ENCODE measurements at regions not wholly inside any gene's neighbourhood (a gene's known extent, or its start where the extent isn't known, plus 50 kb on each side); places are given as distances from the start of the nearest gene placed in this dataset.
"Not testable (repeated sequence)": the region's sequence is repeated elsewhere in the genome, so short reads cannot be mapped to it uniquely, and the experiment has no call there.

- no peak for DNase-seq (ENCODE audit: low spot score)
Measured at GRCh38 chr11:129726179-129726578, 89.5 kb upstream of the TMEM45B start.

GRCh38 chr11:129728581-129728980 lies 87.1 kb upstream of the TMEM45B start:
- peak; percentile 12 for DNase-seq (ENCODE audit: low spot score)

- DNase-seq (ENCODE audit: low spot score), result no peak
Measured at GRCh38 chr11:129729216-129729615, 86.4 kb upstream of the TMEM45B start.

- peak; percentile 75 for DNase-seq (ENCODE audit: low spot score)
Measured at GRCh38 chr11:129729823-129730222, 85.8 kb upstream of the TMEM45B start.

GRCh38 chr11:129731316-129731715 lies 84.3 kb upstream of the TMEM45B start:
- DNase-seq (ENCODE audit: low spot score), result peak; percentile 59

GRCh38 chr11:129732941-129733340 lies 82.7 kb upstream of the TMEM45B start:
- DNase-seq (ENCODE audit: low spot score), result peak; percentile 24

GRCh38 chr11:129733384-129733783 lies 82.3 kb upstream of the TMEM45B start:
- no peak for DNase-seq (ENCODE audit: low spot score)

- peak; percentile 80 for DNase-seq (ENCODE audit: low spot score)
Measured at GRCh38 chr11:129733981-129734380, 81.7 kb upstream of the TMEM45B start.

- DNase-seq (ENCODE audit: low spot score), result peak; percentile 35
Measured at GRCh38 chr11:129734654-129735053, 81.0 kb upstream of the TMEM45B start.

- DNase-seq (ENCODE audit: low spot score), result no peak
Measured at GRCh38 chr11:129737831-129738230, 77.8 kb upstream of the TMEM45B start.

- no peak for DNase-seq (ENCODE audit: low spot score)
Measured at GRCh38 chr11:129738242-129738641, 77.4 kb upstream of the TMEM45B start.

- DNase-seq (ENCODE audit: low spot score), result no peak
Measured at GRCh38 chr11:129739339-129739738, 76.3 kb upstream of the TMEM45B start.

GRCh38 chr11:129740125-129740719 lies 75.4 kb upstream of the TMEM45B start:
- no peak for DNase-seq (ENCODE audit: low spot score)

- DNase-seq (ENCODE audit: low spot score), result peak; percentile 77
Measured at GRCh38 chr11:129743112-129743815, 72.4 kb upstream of the TMEM45B start.

GRCh38 chr11:129747071-129747470 lies 68.6 kb upstream of the TMEM45B start:
- peak; percentile 64 for DNase-seq (ENCODE audit: low spot score)

- DNase-seq (ENCODE audit: low spot score), result no peak
Measured at GRCh38 chr11:129749141-129749540, 66.5 kb upstream of the TMEM45B start.

GRCh38 chr11:129750343-129751292 lies 65.0 kb upstream of the TMEM45B start:
- DNase-seq (ENCODE audit: low spot score), result no peak

- no peak for DNase-seq (ENCODE audit: low spot score)
Measured at GRCh38 chr11:129751511-129751910, 64.1 kb upstream of the TMEM45B start.

GRCh38 chr11:129763569-129763968 lies 52.1 kb upstream of the TMEM45B start:
- DNase-seq (ENCODE audit: low spot score), result not testable (repeated sequence)

- not testable (repeated sequence) for DNase-seq (ENCODE audit: low spot score)
Measured at GRCh38 chr11:129764204-129764603, 51.4 kb upstream of the TMEM45B start.
